ENCODE measurements at regions not wholly inside any gene's neighbourhood (a gene's known extent, or its start where the extent isn't known, plus 50 kb on each side); places are given as distances from the start of the nearest gene placed in this dataset.
A peak's percentile ranks its signal among the peaks of the same experiment; 100 is the strongest.

GRCh38 chr2:133667085-133667484, 98.8 kb upstream of the NCKAP5 start:
- DNase-seq (ENCODE audit: low read depth): peak; percentile 10

GRCh38 chr2:133667968-133668367, 99.7 kb upstream of the NCKAP5 start:
- DNase-seq (ENCODE audit: low read depth): no peak

DNA sequence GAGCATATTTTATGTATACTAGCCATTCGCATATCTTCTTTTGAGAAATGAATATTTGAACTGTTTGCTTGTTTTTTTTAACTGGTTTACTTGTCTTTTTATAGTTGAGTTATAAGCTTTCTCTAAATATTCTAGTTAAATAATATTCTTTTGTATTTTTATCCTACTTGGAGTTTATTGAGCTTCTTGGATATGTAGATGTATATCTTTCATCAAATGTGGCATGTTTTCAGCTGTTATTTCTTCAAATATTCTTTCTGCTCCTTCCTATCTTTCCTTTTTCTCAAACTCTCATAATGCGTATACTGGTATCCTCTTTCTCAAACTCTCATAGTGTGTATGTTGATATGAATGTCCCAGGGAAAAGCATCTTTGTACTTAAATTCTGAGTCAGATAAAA, 100.3 kb upstream of the NCKAP5 start:
- no peak for DNase-seq (ENCODE audit: low read depth)

DNA sequence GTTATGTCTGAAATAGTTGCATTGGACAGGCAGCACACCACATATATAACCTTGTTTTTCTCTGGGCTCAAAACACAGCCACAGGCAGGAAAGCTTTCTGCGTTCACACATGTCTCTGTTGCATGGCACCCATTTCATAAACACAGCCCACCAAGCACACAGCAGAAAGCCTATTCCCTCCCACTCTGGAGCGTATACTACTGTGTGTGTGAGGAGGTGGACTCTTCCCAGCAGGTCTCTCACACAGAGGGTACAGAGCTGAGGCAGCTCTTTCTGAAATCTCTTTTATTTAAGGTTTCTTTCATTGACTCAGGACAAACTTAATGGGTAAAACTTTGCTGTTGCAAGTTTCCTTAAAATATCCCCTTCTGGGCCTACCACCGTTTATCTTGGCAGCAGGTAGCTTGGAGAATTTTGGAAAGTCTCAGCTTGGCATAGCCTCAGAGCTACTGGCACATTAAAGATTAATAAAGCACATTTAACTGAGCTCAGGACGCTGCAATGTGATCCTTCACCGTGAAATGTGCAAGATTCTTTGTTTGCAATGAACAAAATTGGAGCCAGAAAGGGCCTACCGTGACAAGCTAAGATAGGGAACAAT, 105.1 kb upstream of the NCKAP5 start:
- no peak for DNase-seq (ENCODE audit: low read depth)

- DNase-seq (ENCODE audit: low read depth): no peak
Measured at GRCh38 chr2:133674066-133674432, 105.8 kb upstream of the NCKAP5 start.

- DNase-seq (ENCODE audit: low read depth): peak; percentile 63
Measured at GRCh38 chr2:133674433-133675331, 106.4 kb upstream of the NCKAP5 start.

- peak; percentile 11 for DNase-seq (ENCODE audit: low read depth)
Measured at GRCh38 chr2:133676392-133677130, 108.3 kb upstream of the NCKAP5 start.

DNA sequence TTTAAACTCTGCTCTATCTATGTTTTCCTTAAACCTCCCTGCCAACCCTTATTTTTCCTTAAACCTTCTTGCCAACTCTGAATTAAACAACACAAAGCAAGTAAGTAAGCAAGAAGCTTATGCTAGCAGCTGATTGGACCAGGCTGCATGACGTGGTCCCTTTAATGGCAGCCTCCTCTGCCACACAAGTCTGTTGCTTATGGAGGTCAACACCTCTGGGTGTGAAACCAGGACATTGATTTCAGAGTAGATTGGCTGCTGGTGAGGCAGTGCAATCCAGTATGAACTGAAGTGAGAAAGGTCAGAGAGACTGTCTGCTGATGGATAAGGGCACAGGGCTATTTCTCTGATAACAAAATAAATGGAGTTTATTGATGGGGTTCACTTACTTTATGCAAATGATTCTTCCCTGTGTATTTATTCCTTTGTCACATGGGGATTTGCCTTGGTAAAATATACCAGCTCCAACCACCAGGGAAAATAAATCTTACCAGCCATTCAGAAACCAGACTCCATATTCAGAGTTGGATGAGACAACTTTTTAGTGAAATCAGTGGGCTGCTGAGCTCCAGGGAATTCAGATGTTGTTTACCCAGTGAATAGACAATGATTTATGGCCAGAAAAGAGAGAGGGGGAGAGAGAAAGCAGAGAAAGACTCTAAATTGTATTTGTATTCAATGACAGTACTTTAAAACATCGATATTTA, 112.2 kb upstream of the NCKAP5 start:
- DNase-seq (ENCODE audit: low read depth): no peak

GRCh38 chr2:133682347-133682746, 114.1 kb upstream of the NCKAP5 start:
- DNase-seq (ENCODE audit: low read depth): no peak

DNA sequence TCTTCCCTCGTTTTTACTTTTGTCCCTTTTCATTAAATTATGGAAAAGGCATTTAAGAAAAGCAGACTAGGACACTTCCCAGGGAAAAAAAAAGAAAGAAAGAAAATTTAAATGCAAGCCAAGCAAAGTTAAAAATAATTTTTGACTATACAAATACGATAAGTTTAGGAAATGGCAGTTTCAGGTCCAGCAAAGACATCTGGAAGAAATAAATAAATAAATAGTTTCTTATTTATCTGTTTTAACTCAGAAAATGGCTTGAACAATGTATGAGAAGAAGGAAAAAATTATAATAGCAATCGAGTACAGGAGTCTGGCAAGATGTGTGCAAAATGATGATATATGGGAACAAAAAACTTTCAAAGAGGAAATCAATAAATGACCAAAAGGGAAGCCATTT, 114.6 kb upstream of the NCKAP5 start:
- DNase-seq (ENCODE audit: low read depth): no peak

DNA sequence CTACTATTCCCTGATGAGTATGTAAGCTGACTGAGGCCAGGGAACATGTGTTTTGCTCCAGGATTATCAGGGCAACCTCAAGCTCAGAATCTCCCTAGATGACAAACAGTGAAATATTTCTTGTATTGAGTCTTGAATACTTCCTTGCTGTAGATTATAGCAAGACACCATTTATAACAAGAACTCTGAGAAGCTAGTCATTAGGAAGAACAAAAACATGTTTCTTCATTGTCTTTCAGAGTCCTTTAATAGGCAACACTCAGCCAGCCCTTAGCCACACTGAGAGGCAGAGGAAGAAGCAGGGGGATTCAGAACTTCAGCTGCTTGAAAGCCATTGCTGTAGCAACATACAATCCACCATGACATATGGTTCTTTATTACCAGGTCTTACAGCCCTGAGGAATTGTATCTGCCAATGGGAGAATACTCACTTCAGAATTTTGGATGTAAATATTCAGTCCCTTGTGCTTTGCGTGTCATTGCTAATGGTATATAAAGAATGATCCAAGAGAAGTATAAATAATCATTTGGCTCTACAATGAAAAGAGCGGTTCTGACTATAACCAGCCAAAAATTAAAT, 117.5 kb upstream of the NCKAP5 start:
- DNase-seq (ENCODE audit: low read depth): no peak

DNA sequence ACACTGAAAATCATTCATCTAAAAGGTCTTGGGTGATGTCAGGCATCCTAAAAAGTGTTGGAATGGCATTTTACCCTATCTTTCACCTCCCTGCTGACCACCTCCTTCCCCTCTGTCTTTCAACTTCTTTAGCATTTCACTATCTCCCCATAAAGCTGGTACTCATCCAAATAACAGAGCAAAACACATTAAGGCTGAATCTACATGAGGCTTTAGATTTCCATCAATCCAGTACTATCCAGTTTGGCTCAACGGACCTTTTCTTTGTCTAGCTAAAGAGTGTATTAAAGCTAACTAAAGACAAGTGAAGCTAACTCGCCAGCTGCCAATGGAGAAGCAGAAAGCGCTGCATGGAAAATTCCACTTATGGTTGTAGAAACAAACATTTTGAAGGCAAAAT, 122.5 kb upstream of the NCKAP5 start:
- DNase-seq (ENCODE audit: low read depth): no peak

DNA sequence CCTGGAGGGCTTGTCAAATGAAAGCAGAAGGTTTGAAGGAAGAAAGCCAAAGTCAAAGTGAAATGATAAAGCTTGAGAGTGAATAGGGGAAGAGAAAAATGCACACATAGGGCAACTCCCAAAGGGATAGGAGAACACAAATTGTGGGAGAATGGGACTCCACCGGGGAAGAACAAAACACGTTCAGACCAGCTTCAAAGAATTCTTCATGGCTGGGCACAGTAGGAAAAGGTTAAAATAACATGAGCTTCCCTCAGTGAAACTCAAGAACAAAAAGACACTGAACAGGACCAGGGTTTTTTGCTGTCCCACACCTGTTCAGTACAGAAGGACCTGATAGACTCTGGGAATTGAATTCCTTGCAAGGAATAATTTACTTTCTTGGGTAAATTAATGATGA, 123.1 kb upstream of the NCKAP5 start:
- DNase-seq (ENCODE audit: low read depth): no peak

DNA sequence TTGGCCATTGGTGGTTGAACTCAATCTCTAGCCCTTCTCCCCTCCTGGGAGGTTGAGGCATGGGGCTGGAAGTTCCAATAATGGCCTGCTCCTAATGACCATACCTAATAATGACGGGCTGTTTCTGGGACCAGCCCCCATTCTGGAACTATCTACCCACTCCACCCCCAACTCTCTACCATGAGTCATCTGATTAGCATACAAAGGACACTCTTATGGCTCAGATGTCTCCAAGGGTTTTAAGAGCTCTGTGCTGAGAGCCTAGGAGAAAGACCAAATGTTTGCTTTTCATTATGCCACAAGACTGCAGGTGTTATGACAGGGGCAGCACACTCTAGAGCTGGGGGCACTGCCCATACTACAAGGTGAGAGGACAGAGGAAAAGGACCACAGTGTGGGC, 137.0 kb upstream of the NCKAP5 start:
- no peak for DNase-seq (ENCODE audit: low read depth)

DNA sequence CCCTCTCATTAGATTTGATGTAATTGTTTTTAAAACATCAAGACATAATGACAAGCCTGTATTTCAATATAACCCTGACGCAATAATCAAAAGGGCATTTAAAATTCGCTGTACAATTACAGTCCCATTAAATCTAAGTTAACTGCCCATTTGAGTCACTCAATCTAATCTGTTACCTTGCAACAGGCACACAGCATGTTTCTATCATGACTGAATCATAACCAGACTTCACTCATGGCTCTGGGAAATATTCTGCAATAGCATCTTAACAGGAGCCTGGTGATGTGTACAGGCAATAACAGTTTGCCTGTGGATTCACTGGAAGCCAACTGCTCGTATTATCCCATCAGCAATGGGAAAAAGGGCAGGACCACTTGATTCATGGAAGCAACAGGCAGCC, 142.3 kb upstream of the NCKAP5 start:
- DNase-seq (ENCODE audit: low read depth): peak; percentile 71

DNA sequence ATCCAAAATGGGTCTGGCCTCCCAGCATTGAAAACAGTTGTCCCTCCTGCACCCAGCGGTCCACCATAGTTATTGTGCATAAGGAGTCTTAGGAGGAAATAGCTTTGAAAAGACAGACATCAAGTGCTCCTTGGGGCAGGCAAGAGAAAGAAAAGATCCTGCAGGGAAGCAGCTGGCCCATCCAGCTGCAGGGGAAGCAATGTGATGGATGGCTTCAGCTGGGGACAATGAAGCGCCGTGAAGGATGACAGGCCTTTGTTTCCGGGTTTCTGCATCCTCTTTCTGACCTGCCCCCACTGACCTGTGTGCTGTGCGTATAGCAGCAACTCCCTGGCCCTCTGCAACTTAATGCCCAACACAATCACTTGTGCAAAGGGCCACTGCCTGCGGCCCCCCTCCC, 142.9 kb upstream of the NCKAP5 start:
- DNase-seq (ENCODE audit: low read depth): no peak

DNA sequence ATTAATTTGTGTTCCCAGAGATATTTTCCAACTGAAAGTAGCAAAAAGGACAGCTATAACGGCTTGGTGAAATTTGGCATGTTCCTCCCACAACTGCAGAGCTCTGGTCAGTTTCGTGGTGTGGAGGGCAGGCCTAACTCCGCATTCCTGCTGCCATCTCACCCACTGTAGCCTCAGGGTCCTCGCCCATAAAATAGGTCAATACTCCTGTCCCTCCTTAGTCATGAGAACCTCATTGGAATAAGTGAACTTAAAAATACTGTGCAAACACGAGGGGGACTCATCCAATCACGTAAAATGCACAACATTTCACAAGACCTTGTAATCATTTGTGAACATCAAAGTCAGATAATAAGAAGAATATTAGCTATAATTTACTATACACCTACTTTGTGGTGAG, 143.5 kb upstream of the NCKAP5 start:
- no peak for DNase-seq (ENCODE audit: low read depth)

GRCh38 chr2:133712369-133712768, 144.1 kb upstream of the NCKAP5 start:
- DNase-seq (ENCODE audit: low read depth): no peak

DNA sequence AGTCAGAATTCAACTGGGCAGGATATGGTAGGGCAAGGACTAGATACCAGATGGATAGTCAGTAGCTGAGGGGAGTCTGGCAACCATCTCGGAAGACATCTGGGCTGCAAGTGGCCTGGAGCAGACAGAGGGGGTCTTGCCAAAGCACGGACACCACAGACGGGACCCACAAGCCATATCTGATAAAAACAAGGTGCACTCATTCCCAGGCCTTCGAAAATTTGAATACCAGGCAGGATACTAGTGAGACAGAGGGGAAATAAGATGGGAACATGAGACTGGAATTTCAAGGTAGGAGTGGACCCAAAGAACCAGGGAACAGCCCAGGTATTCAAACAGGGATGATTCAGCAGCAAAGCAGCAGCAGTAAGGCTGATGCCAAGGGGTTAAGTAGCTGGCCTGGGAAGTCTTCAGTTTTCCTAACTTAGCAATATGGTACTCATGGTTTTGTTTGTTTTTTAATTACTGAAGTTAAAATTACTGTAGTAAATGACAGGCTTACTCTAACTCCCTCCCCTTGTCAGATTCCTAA, 144.9 kb upstream of the NCKAP5 start:
- no peak for DNase-seq (ENCODE audit: low read depth)

DNA sequence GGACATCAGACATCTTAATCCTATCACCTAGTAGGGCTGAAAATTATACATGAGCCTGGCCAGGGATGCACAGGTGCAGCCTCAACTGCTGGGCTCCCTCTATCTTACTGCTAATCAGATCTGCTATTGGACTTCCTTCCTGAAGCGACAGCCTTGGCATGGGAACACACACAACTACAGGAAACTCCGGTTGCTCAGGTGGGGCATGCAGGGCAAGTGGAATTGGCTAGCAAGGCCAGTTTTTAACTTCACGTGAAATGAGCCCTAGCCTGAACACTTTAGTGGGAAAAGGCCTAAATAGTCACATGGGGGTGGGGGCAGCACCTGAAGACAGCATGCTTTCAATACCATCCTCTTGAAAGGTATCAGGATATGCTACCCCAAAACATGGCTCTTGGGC, 147.9 kb upstream of the NCKAP5 start:
- no peak for DNase-seq (ENCODE audit: low read depth)

DNA sequence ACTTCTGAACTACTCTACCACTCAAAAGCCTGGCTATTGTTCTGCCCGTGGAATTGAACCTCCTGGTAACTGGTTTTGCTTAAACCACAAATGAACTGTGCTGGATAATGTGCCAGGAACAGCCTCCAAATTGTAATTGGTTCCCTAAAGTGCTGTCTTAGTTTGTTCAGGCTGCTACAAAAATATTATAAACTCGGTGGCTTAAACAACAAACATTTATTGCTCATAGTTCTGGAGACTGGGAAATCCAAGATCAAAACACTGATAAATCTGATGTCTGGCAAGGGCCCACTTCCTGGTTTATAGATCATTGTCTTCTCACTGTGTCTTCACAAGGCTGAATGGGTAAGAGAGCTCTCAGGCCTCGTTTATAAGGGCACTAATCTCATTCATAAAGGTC, 149.2 kb upstream of the NCKAP5 start:
- peak; percentile 26 for DNase-seq (ENCODE audit: low read depth)

DNA sequence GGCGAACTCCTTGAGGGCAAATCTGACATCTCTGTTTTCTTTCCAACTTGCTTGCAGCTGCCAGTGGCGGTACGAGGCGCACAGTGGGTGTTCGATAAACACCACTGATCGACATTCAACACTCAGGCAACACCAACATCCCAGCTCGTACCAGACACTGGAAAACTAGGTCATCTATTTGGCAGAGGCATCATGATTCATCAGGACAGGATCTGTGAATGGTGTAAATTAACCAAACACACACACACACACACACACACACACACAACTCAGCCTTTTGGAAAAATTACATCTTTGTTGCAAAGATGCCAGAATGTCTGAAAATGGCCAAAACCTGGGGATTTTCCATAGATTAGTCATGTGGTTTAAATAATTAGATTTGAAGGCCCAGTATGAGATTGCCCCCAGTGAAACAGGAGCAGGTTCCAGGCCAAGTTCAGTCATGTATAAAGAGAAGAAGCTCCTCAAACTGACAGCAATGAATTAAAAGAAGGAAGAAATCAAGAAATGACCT, 150.5 kb upstream of the NCKAP5 start:
- peak; percentile 78 for DNase-seq (ENCODE audit: low read depth)
